Upper lobe of left lung (tissue), 6 donors: ENCODE measurements at regions not wholly inside any gene's neighbourhood (a gene's known extent, or its start where the extent isn't known, plus 50 kb on each side); places are given as distances from the start of the nearest gene placed in this dataset.
A peak's percentile ranks its signal among the peaks of the same experiment; 100 is the strongest.

Experiments used
- ATAC-seq, 2 donors: fragments of 200-7000 bp; cut with Tn5 transposase; one replicate each; pipeline ENCODE4 v1.9.1; 2022; ENCODE audit warnings: mild to moderate bottlenecking in 2 of 2, moderate library complexity in 2 of 2; ENCODE audit not compliant: low FRiP score in 2 of 2
- DNase-seq, 2 donors: peaks; one replicate each; pipeline ENCODE4 v3.0.0-alpha.2; 2019 to 2020
- H3K27ac ChIP-seq, 4 donors: fragments of 200-600 bp; sonication (generic); one replicate each; pipeline ENCODE4 v1.5.1; 2016 to 2019
- H3K27me3 ChIP-seq, 4 donors: fragments of 200-600 bp; sonication (generic); one replicate each; pipeline ENCODE4 v1.5.1; 2017 to 2019
- H3K36me3 ChIP-seq, 4 donors: fragments of 200-600 bp; sonication (generic); one replicate each; pipeline ENCODE4 v1.5.1; 2016 to 2019
- H3K4me1 ChIP-seq, 4 donors: fragments of 200-600 bp; sonication (generic); one replicate each; pipeline ENCODE4 v1.5.1; 2018 to 2019
- H3K4me3 ChIP-seq, 4 donors: fragments of 200-600 bp; sonication (generic); one replicate each; pipeline ENCODE4 v1.5.1; 2017 to 2019; ENCODE audit warnings: mild to moderate bottlenecking in 2 of 4, moderate library complexity in 1 of 4
- H3K9me3 ChIP-seq, 4 donors: fragments of 200-600 bp; sonication (generic); one replicate each; pipeline ENCODE4 v1.5.1; 2018 to 2019
- EP300 ChIP-seq, 4 donors: sonication (generic); formaldehyde crosslinking; IDR thresholded peaks; one replicate each; pipeline ENCODE4 v1.5.1; 2017; ENCODE audit warnings: antibody characterized with exemption in 4 of 4, control low read depth in 2 of 4
- POLR2A ChIP-seq, 4 donors: fragments of 450-650 bp; IDR thresholded peaks; one replicate each; pipeline ENCODE4 v1.5.1; 2016 to 2017; ENCODE audit warnings: antibody characterized with exemption in 4 of 4, mild to moderate bottlenecking in 2 of 4
- POLR2AphosphoS5 ChIP-seq, 2 donors: sonication (generic); formaldehyde crosslinking; IDR thresholded peaks; one replicate each; pipeline ENCODE4 v1.5.1; 2017; ENCODE audit warnings: antibody characterized with exemption in 2 of 2
- WGBS, 2 donors: methylation state at CpG; one replicate each; pipeline ENCODE4 v1.1.5; 2017 to 2018; 5-methylcytosine and 5-hydroxymethylcytosine counted together
- TF ChIP-seq, protein P1 (sequence below), 6 experiments: fragments of 450-650 bp in 4 of 6; fragments of 200-600 bp in 2 of 6; sonication (generic) in 2 of 6; IDR thresholded peaks; one replicate each; pipeline ENCODE4 v1.5.1; 2016 to 2019; ENCODE audit warnings: antibody characterized with exemption in 6 of 6
- donor health status: DM: no; HTN: no; CAD: no; lungs with moderate emphysema.
- donor health status: DM: no; HTN: yes; CAD: no; lungs with severe emphysema.

DNA sequence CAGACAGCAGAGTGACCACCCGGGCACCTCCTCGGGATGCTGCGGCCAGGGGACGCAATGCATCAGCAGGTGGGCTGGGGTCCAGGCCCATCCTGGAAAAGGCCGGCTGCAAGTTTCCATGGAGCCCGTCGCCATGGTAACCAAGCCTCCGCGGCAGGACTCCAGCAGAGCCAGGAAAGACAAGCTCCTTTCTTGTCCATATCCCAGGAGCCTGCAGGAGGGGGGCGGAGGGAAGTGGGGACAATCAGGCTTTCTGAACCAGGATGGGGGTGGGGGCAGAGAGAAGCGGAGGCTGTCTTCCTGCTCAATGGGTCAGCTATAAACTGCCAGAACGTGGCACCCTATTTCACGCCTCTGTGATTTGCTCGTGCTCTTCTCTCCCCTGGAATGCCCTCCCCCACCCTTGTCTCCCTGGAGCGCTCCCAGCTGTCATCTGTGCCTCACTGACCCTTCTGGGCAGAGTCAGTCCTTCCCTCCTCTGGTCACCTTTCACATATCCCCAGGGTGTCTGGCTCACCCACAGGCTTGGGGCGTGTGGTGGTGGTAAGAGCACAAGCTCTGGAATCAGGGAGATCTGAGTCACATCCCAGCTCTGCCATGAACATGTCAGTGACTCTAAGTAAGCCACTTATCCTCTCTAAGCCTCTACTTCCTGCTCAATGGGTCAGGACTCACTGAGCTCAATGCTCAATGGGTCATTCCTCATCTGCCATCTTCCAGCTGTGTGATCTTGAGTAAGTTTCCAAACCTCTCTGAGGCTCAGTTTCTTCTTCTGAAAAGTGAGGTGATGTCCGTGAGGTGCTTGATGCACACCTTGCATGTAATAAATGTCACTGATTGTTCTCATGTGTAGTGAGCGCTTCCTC, 58.9 kb upstream of the LAPTM5 start:
- 41 to 59% methylated on average over 5 to 18 of the region's 18 CpGs for WGBS, 2 donors
- TF ChIP-seq POLR2A (IDR thresholded peaks at IDR 0.05) (no peak), POLR2AphosphoS5 (IDR thresholded peaks at IDR 0.05) (no peak), EP300 (IDR thresholded peaks at IDR 0.05) (no peak)
- TF ChIP-seq, protein P1, sequence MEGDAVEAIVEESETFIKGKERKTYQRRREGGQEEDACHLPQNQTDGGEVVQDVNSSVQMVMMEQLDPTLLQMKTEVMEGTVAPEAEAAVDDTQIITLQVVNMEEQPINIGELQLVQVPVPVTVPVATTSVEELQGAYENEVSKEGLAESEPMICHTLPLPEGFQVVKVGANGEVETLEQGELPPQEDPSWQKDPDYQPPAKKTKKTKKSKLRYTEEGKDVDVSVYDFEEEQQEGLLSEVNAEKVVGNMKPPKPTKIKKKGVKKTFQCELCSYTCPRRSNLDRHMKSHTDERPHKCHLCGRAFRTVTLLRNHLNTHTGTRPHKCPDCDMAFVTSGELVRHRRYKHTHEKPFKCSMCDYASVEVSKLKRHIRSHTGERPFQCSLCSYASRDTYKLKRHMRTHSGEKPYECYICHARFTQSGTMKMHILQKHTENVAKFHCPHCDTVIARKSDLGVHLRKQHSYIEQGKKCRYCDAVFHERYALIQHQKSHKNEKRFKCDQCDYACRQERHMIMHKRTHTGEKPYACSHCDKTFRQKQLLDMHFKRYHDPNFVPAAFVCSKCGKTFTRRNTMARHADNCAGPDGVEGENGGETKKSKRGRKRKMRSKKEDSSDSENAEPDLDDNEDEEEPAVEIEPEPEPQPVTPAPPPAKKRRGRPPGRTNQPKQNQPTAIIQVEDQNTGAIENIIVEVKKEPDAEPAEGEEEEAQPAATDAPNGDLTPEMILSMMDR (IDR thresholded peaks at IDR 0.05): no peak
- no peak overlapping the region for H3K4me3 ChIP-seq
- DNase-seq: no peak
- peak in 1 of 2 donors; percentile 40 for ATAC-seq
- no peaks in the 10 kb centered on the region for H3K27me3 ChIP-seq
- H3K9me3 ChIP-seq: no peaks in the 10 kb centered on the region
- H3K27ac ChIP-seq: no peak overlapping the region
- H3K36me3 ChIP-seq: no peaks in the 10 kb centered on the region
- peaks cover 0 to 16% (median 6%) of the 10 kb centered on the region in 4 donors for H3K4me1 ChIP-seq

DNA sequence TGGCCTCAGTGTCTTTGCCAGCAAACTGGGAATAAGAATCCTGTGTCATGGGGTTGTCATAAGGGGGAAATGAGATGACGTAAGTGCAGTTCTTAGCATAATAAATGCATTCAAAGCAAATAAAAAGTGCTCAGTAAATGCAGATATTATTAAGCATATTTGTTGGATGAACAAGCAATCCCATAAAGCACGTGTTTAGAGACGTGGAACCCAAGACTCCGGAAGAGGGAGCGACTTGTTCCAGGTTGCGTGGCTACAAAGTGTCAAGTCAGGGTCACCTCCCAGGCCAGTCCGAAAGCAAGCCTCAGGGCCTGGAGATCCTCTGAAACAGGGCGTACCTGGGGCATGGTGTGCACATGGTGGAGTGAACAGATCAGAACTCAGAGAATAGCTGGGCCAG, 58.0 kb upstream of the LAPTM5 start:
- peaks cover 0 to 16% (median 6%) of the 10 kb centered on the region in 4 donors for H3K4me1 ChIP-seq
- no peaks in the 10 kb centered on the region for H3K9me3 ChIP-seq
- DNase-seq (no peak), ATAC-seq (no peak)
- H3K36me3 ChIP-seq: no peaks in the 10 kb centered on the region
- no peaks in the 10 kb centered on the region for H3K27me3 ChIP-seq
- no peak overlapping the region for H3K27ac ChIP-seq
- TF ChIP-seq POLR2AphosphoS5 (IDR thresholded peaks at IDR 0.05) (no peak), EP300 (IDR thresholded peaks at IDR 0.05) (no peak), POLR2A (IDR thresholded peaks at IDR 0.05) (no peak)
- TF ChIP-seq, protein P1 (IDR thresholded peaks at IDR 0.05): no peak
- WGBS, 2 donors: 89 to 95% methylated on average over 8 of the region's 8 CpGs
- H3K4me3 ChIP-seq: no peak overlapping the region

DNA sequence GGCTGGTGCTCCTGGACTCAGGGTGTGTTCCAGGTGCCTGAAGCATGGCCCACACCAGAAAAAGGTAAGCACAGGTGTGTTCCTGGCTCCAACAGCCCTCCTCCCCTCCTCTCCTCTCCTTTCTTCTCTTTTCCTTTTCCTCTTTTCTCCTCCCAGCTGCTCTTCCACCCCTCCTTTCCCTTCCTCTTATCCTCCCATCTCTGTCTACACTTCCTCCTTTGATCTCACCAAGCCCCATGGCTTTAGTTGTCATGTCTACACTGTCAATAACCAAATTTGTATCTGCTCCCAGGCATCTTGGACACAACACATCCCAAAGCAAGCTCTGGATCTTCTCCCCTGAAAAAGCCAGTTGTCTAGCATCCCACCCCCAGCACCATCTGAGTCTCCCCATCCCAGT, 56.7 kb upstream of the LAPTM5 start:
- H3K4me1 ChIP-seq: peaks cover 5 to 25% (median 14%) of the 10 kb centered on the region in 4 donors
- DNase-seq (no peak), ATAC-seq (no peak)
- H3K27me3 ChIP-seq: no peaks in the 10 kb centered on the region
- no peaks in the 10 kb centered on the region for H3K36me3 ChIP-seq
- TF ChIP-seq POLR2A (IDR thresholded peaks at IDR 0.05) (no peak), POLR2AphosphoS5 (IDR thresholded peaks at IDR 0.05) (no peak), EP300 (IDR thresholded peaks at IDR 0.05) (no peak)
- TF ChIP-seq, protein P1 (IDR thresholded peaks at IDR 0.05): no peak
- no peak overlapping the region for H3K27ac ChIP-seq
- H3K9me3 ChIP-seq: no peaks in the 10 kb centered on the region
- no peak overlapping the region for H3K4me3 ChIP-seq

DNA sequence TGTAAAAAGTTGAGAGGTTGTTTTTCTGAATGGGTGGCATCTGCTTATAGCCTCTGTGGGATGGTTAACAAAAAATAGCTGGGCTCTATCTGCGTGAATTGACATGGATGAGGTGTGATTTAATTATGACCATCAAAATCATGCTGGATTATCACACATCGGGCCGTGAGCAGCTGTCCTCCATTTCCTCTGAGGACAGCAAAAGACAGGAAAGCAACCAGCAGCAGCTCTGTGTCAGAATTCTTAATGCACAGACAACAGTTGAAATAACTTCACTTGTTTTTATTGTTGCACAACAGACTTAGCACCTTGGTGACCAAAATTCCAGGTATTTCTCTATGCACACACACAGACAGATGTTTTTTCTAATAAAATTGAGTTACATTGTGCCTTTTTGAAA, 54.5 kb upstream of the LAPTM5 start:
- H3K4me1 ChIP-seq: peaks cover 14 to 30% (median 14%) of the 10 kb centered on the region in 4 donors
- no peak overlapping the region for H3K27ac ChIP-seq
- ATAC-seq (no peak), DNase-seq (no peak)
- TF ChIP-seq POLR2AphosphoS5 (IDR thresholded peaks at IDR 0.05) (no peak), EP300 (IDR thresholded peaks at IDR 0.05) (no peak), POLR2A (IDR thresholded peaks at IDR 0.05) (no peak)
- TF ChIP-seq, protein P1 (IDR thresholded peaks at IDR 0.05): no peak
- no peak overlapping the region for H3K4me3 ChIP-seq
- peaks cover 0 to 2% (median 0%) of the 10 kb centered on the region in 4 donors for H3K27me3 ChIP-seq
- H3K36me3 ChIP-seq: no peaks in the 10 kb centered on the region
- WGBS, 2 donors: 55 to 56% methylated on average over 3 of the region's 3 CpGs
- H3K9me3 ChIP-seq: no peaks in the 10 kb centered on the region

DNA sequence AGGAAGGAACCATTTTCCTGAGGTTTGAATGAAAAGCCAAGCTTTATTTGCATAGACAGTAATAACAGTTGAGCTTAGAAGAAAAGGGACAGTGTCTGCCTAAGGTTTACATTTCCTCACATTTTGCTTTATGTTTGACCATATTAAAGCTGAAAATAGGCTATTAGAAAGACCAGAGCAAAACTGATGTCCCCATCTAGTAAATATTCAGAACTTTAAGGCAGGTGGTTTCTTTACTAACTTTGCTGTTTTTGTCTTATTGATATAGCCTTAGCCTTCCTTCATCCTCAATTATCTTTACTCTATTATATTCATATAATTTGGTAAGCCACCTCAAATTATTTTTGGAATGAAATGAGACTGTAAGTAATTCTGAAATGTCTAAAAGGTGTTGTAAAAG, 53.6 kb upstream of the LAPTM5 start:
- no peaks in the 10 kb centered on the region for H3K9me3 ChIP-seq
- no peaks in the 10 kb centered on the region for H3K36me3 ChIP-seq
- H3K27ac ChIP-seq: no peak overlapping the region
- TF ChIP-seq, protein P1 (IDR thresholded peaks at IDR 0.05): no peak
- TF ChIP-seq POLR2A (IDR thresholded peaks at IDR 0.05): no peak
- no peak for TF ChIP-seq POLR2AphosphoS5 (IDR thresholded peaks at IDR 0.05)
- TF ChIP-seq EP300 (IDR thresholded peaks at IDR 0.05): no peak
- DNase-seq (no peak), ATAC-seq (no peak)
- H3K4me3 ChIP-seq: no peak overlapping the region
- peaks cover 9 to 23% (median 15%) of the 10 kb centered on the region in 4 donors for H3K4me1 ChIP-seq
- peaks cover 0 to 4% (median 0%) of the 10 kb centered on the region in 4 donors for H3K27me3 ChIP-seq
